GM19324 (cell line): ENCODE measurements at regions not wholly inside any gene's neighbourhood (a gene's known extent, or its start where the extent isn't known, plus 50 kb on each side); places are given as distances from the start of the nearest gene placed in this dataset.
"Not testable (repeated sequence)": the region's sequence is repeated elsewhere in the genome, so short reads cannot be mapped to it uniquely, and the experiment has no call there.

ENCODE experiments used
- ATAC-seq: cut with Tn5 transposase; IDR thresholded peaks from one replicate; pipeline ENCODE4 v1.9.1; 2021; ENCODE audit warnings: mild to moderate bottlenecking, moderate library complexity; ENCODE audit not compliant: unreplicated experiment, low FRiP score

DNA sequence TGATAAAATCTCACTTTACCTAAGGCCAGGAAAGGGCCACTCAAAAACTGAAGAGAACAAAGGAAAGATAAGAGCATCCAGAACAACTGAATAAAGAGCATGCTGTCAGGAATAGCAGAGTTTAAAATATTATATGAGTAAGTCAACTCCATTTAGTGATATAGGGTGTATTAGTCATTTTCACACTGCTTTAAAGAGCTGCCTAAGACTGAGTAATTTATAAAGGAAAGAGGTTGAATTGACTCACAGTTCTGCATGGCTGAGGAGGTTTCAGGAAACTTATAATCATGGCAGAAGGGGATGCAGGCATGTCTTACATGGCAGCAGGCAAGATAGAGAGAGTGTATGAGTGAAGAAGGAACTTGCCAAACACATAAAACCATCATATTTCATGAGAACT lies 778.0 kb upstream of the NECTIN3 start:
- no peak for ATAC-seq

DNA sequence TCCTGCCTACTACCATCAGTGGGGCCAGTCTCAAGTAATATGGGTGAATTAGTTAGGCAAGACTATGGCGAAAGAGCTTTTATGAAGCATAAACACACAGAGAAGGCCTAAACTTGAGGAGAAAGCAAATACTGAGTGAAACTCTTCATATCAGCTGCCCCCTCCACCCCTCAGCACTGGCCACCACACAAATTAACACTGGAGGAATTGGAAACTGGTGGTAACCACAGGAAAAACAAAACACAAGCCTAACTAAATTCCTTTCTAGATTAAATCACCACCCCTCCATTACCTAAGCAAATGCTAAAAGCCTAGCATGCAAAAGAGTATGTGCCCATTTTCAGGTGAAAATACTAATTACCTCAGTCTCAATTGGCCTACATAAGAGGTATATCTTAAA lies 774.7 kb upstream of the NECTIN3 start:
- no peak for ATAC-seq

DNA sequence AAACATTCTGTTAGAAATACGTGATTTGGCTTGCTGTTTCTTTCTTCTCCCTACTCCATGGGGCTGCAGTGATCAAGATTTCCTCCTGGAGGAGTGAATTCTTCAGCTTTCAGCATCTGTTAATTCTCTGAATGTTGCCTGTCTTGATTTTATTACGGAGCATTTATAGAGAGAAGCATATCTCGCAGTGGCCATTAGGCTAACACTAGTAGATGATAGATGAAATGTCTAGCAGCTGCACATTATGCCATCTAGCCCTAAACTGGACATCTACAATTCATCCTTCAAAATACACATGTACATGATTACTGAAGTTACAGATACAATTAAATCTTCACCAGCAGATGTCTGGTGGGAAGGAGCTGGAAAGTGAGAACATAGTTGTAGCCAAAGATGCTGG lies 769.8 kb upstream of the NECTIN3 start:
- no peak for ATAC-seq

DNA sequence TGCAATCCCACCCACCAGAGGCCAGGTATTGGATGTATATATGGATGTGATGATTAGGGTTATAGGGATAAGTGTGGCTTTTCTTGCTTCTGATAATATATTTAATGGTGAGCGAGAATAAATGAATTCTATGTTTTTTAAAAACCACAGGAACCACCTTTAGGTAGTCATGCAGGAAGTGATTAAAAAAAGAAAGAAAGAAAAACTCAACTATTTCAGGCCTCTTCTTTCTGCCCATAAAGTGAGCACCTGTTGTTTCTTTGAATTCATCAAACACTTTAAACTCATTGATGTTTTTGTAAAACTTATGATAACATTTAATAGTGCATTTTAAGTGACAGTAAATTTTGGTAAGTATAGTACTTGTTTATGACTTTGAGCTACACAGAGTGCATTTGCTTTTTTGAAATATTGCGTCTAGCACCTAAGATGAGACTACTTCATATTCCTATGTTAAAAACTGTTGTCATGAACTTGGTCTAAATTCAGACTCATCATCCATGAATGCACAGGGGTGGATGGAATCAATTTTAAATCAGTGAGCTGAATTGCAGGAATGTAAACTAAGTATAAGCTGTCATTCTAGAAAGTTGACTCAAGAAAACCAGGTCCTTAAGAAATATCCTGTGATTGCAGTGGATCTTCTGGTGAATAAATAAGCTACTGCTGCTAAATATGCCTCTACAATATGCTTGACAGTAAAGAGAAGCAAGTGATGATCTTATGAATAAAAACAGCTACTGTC lies 764.4 kb upstream of the NECTIN3 start:
- no peak for ATAC-seq

DNA sequence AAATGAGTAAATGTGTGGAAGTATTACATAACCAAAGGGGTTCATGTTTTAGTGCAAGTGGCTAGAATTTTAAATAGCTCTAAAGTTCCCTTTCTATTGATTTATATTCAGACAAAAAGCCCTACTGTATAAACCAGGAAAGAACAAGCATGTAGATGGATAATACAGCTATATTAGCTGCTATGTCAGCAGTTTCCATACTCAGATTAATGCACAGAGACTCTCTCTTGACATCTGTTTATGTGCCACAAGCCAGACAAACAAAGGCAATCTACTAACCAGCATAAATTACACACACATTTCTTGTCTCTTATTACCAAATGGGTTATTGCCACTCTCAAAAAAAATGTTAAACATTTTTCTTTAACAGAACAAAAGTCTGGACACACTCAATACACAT lies 760.1 kb upstream of the NECTIN3 start:
- ATAC-seq: no peak

DNA sequence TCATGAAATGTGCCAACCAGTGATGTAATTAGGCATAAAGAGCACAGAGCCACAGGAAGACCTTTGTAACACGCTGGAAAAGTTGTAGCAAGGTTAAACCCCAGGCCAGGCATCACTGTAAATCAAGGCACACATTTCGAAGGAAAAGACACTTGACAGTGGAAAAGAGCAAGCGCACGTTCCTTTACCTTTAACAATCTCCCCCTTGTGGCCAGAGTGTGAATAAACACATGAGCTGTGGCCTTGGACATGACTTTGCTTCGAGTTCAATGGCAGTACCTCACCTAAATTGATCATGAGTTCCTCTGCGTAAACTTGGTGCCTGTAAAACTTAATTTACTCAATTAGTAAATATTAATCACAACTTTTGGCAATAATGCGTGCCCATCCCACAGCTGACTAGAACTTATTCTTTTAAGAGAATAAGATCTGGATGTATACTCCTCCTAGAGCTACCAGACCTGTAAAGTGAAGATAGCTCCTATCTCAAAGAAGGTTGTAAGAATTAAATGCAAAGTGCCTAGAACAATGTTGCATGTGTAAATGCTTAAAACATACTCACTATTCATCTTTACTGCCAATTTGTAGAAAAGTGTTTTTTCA lies 757.0 kb upstream of the NECTIN3 start:
- peak; percentile 77 for ATAC-seq

DNA sequence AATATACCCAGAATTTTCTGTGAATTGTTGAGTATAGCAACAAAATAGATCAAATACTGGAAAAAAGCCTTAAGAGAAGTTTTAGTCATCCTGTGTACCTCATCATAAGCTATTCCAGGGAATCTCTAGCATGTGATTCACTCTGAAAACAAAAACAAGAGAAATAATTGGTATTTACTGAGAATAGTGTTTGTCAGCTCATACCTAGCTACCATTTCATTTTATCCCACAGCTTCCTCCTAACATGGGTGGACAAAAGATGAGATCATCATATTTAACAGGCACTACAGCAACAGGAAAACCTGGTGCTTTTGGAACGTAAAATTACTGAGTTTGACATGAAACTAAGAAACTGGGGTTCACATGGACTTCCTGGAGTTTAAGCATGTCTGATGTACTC lies 753.5 kb upstream of the NECTIN3 start:
- ATAC-seq: no peak

DNA sequence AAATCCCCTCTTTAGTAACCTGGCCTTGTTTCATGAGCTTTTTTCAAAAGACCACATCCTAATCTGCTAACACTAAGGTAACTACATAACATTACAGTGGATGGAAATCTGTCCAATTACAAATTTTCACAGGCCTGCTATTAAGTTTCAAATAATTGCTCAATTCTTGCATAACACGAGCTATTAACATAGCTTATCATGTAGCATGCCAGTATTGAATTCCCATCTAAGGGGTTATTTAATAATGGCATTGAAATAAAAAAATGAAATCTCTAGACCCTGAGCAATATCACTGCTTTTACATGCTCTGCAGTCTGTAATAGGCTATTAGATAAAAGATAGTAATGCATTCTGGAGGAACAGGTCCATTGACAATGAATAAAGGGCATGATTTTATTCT lies 748.3 kb upstream of the NECTIN3 start:
- ATAC-seq: no peak

DNA sequence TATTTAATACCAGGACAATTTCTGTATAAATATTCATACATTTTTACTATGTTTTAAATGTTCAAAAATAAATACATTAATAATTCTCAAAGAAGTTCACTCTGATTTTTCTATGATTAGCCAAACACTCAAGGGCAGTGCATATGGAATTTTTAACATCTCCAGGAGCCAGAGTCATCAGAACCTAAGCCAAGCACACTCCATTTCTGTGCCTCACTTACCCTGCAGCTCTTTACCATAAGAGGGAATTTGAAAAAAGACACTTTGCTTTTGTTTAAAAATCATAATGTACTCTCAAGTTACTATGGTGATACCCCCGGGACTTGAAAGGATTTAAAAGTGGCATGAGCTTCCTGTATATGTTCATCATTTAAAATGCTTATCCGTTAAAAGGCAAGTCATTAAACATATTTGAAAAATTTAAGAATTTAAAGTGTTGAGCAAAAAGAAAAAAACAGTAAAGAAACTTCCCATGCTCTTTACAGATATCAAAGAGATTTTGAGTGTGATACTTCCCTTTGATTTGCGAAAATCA lies 747.4 kb upstream of the NECTIN3 start:
- no peak for ATAC-seq

DNA sequence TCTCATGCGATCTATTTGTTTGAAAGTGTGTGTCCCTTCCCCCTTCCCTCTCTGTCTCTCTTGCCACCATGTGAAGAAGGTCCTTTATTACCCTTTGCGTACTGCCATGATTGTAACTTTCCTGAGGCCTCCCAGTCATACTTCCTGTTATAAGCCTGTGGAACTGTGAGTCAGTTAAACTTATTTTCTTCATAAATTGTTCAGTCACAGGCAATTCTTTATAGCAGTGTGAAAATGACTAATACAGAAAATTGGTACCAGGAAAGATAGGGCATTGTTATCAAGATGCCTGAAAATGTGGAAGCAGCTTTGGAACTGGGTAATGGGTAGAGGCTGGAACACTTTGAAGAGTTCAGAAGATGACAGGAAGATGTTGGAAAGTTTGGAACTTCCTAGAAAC lies 743.7 kb upstream of the NECTIN3 start:
- ATAC-seq: no peak

DNA sequence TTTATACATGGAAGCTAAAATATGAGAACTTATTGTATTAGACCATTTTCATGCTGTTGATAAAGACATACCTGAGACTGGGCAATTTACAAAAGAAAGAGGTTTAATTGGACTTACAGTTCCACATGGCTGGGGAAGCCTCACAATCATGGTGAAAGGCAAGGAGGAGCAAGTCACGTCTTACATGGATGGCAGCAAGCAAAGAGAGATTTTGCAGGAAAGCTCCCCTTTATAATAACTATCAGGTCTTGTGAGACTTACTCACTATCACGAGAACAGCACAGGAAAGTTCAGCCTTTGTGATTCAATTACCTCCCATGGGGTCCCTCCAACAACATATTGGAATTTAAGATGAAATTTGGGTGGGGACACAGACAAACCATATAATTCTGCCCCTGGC lies 740.1 kb upstream of the NECTIN3 start:
- ATAC-seq: not testable (repeated sequence)

DNA sequence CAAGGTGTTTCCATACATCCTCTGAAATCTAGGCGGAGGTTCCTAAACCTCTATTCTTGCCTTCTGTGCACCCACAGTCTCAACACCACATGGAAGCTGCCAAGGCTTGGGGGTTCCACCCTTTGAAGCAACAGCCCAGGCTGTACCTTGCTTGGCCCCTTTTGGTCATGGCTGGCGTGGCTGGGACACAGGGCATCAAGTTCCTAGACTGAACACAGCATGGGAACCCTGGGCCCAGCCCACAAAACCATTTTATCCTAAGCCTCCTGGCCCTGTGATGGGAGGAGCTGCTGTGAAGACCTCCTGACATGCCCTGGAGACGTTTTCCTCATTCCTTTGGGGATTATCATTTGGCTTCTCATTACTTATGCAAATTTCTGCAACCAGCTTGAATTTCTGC lies 739.0 kb upstream of the NECTIN3 start:
- ATAC-seq: no peak

DNA sequence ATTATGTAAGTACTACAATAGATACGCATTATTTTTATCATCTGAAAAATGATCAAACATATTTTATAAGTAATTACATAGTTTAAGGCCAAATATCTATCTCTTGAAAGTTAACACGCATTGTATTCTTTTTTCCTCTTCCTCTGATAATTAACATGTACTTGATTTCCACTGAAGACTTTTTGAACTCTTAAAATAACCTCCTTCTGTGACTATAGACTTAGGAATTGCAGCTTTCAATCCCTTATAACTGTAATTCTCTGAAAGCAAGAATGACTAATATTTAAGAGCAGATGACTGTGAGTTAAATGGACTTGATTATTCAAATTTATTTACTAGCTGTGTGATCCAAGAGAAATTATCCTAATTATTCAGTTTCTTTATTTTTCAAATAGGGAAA lies 730.6 kb upstream of the NECTIN3 start:
- ATAC-seq: no peak

DNA sequence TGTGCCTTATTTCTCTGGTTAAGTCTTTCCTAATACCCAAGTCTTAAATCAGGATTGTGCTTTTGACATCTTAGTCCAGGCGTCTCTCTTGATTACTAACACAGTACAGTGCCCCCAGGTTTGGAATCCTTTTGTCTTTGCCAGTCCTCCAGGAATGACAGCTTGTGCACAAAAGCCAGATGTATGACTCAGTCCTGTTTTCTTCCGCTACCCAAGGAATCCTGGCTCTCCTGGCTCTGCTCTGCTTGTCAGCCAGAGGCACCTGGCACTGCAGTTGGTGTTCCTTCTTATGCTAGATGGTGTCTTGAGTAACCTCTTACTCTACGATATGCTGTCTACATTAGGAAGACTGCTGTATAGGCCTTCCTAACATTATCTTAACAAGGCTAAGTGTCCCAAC lies 728.2 kb upstream of the NECTIN3 start:
- no peak for ATAC-seq

DNA sequence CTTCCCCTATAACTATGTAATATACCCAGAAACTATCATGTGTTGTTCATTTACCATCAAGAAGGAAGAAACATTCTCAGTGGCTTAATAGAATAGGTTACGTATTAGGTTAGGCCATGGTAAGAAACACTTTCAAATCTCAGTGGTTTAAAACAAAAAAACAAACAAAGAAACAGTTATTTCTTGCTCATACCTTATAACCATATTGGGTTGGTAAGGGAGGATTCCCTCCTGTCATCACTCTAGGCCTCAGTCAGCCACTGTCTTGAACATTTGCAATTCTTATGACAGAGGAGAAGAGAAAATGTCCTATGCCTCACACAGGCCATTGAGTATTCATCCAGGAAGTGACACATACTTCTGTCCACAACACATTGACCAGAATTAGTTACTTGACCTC lies 727.7 kb upstream of the NECTIN3 start:
- ATAC-seq: peak; percentile 92

DNA sequence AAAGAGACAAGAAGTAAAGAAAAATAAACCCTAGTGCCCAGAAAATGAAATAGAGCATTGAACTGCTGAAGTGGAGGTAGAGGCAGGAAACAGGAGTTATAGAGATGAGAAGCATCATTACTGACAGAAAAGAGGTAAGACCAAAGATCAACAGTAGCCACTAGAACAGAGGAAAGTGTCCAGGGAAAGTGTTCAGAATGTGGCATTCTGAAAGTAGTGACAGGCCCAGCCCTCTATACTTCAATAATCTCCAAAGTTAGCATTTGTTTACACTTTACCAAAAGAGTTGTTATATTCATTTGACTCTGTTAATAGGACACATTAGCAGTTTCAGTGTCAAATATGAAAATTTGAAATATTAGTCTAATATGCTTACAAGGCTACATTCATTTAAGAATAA lies 727.1 kb upstream of the NECTIN3 start:
- peak; percentile 8 for ATAC-seq

DNA sequence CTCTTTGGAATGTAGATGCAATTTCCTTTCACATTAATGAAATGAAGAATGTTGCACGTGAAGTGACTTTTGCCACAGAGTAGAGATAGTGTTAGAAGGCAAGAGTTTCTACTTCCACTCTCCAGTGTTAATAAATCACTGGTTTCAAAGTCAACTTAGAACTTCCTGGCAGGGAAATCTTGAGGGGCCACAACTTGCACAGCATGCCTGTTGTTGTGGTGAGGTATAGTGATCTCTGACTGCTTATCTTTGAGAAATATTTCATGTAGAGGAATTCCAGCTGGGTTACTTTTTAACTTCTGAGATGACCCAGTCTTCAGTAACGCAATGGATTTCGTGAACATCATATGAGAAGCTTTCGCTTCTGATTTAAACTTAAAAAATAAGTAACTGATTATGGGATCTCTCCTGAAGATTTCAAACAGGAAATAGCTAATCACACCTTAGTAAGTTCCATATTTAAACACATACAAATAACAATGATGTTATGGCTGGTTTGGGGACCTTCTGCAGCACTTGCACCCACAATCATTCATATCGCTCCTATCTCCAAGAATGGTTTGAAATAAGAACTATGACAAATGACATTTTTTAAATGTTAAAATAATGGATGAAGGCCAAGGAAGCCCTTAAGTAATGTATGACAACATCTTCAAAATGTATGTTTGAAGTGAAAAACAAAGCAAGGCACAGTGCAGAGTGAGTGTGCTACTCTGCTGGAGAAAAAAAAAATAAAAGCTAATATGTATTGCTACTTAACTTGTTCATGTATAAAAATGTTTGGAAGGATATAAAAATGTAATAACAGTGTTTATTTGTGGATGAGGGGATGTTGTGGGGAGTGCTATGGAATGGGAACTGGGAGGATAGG lies 726.5 kb upstream of the NECTIN3 start:
- peak; percentile 49 for ATAC-seq

DNA sequence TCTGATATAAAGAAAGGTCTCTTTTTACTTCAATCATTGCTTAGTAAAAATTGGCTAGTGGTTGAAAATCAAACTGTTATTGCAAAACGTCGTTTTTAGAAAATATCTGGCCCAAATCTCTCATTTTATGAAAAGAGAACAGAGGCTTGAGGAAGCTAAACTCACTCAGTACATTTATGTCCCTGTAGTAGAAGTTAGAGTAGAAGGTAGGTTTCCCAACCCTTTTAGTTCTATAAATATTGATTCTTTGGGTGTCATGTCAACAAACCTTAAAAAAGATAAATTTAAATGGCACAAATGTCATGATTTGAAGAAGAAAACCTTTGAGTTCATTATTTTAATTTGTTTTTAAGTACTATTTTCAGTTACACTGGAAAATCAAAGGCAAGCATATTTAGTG lies 722.3 kb upstream of the NECTIN3 start:
- ATAC-seq: no peak

DNA sequence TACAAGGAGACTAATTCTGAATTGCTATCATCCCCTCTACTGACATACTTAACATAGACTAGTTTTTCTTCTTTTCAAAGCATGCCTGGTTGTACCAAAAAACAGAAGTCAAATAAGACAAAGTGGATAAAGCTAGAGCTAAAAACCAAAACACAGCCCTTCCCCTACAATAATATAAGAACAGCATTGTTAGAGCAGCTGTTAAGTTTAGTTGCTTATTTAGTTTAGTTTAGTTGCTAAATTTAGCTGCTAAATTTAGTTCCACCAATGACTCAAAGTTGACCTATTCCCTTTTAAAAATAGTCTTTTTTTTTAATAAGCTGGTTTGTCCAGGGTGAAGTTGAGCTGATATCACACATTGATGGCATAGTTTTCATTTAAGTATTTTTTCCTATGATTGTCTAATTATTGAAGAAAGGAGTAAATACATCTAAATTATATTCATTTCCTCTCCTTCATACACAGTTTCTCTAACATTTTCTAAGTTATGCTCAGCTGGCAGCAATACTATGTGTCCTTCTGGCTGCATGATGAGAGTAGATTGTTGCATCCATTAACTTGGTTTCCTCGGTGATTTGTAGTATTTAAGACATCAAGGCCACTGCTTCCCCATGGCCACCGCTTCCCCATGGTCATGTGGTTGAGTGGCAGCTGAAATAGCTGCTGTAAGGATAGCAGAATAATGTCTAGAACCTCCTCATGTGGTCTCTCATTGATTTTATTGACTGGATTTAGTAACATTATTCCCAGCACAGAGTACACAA lies 718.6 kb upstream of the NECTIN3 start:
- no peak for ATAC-seq

DNA sequence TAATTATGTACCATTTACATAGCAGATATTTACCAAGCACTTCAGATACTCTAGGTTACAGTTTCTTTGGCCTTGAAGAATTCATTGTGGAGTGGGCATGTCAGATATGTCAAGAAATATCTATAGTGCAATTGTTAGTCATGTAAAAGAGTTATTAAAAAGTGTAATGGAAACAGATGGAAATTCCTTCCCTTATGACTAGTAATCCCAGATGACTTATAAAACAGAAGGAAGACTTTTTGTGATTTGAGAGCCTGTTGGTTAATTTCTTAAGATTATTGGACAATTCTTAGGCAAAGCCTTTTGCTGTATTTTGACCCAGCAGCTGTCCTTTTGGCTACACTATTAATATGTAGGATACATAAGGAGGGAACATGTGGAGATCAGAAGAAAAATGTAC lies 708.9 kb upstream of the NECTIN3 start:
- ATAC-seq: no peak

DNA sequence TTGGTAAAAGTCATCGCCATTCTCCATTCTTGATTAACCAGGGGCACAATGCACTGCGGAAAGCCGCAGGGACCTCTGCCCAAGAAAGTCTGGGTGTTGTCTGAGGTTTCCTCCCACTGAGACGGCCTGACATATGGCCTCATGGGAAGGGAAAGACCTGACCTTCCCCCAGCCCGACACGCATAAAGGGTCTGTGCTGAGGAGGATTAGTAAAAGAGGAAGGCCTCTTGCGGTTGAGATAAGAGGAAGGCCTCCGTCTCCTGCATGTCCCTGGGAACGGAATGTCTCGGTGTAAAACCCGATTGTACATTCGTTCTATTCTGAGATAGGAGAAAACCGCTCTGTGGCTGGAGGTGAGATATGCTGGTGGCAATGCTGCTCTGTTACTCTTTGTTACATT lies 704.3 kb upstream of the NECTIN3 start:
- ATAC-seq: not testable (repeated sequence)
